Endothelial cell (in vitro differentiated cells): ENCODE measurements at regions not wholly inside any gene's neighbourhood (a gene's known extent, or its start where the extent isn't known, plus 50 kb on each side); places are given as distances from the start of the nearest gene placed in this dataset.

ENCODE experiments used
- DNase-seq: peaks from one replicate; pipeline ENCODE4 v3.0.0; 2021; ENCODE audit warnings: low spot score
- H3K27ac Mint-ChIP-seq: one replicate; pipeline ENCODE4 v1.8.0; 2021; ENCODE audit warnings: mixed read lengths, inconsistent platforms; ENCODE audit not compliant: unreplicated experiment
- H3K27me3 Mint-ChIP-seq: one replicate; pipeline ENCODE4 v1.8.0; 2021; ENCODE audit warnings: mild to moderate bottlenecking, moderate library complexity, mixed read lengths, inconsistent platforms; ENCODE audit not compliant: unreplicated experiment
- H3K36me3 Mint-ChIP-seq: one replicate; pipeline ENCODE4 v1.8.0; 2021; ENCODE audit warnings: mild to moderate bottlenecking, low read depth, mixed read lengths, inconsistent platforms; ENCODE audit not compliant: unreplicated experiment
- H3K4me1 Mint-ChIP-seq: one replicate; pipeline ENCODE4 v1.8.0; 2021; ENCODE audit warnings: mild to moderate bottlenecking, mixed read lengths, inconsistent platforms; ENCODE audit not compliant: unreplicated experiment
- H3K4me3 Mint-ChIP-seq: one replicate; pipeline ENCODE4 v1.8.0; 2021; ENCODE audit warnings: mild to moderate bottlenecking, mixed read lengths, inconsistent platforms; ENCODE audit not compliant: unreplicated experiment
- H3K9me3 Mint-ChIP-seq: one replicate; pipeline ENCODE4 v1.8.0; 2021; ENCODE audit warnings: mixed read lengths, inconsistent platforms; ENCODE audit not compliant: unreplicated experiment
- TF ChIP-seq, protein P1 (sequence below): fragments of 200-600 bp; sonication (generic); IDR thresholded peaks from one replicate; pipeline ENCODE4 v1.5.0; 2021; ENCODE audit warnings: antibody characterized with exemption; ENCODE audit not compliant: unreplicated experiment

DNA sequence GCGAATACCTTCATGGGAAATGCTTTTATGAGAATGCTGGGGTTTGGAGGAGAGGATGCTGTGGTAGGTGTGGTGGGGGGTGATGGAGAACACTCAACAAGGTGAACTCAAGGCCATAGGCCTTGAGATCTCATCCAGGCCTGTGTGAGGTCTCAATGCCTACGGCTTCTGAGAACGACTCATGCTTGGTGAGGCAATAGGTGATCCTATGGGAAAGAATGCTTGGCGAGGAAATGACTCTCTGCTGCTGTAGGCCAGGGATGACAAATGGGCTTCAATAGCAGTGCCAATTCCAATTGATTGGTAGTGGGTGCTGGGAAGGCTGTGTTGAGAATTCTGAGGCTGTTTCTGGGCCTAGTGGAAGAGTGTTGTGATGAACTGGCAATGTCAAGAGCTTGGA, 280.2 kb upstream of the CLINT1 start:
- peaks cover 2% of the 10 kb centered on the region for H3K27me3 Mint-ChIP-seq
- H3K36me3 Mint-ChIP-seq = no peaks in the 10 kb centered on the region
- H3K4me1 Mint-ChIP-seq = no peaks in the 10 kb centered on the region
- H3K4me3 Mint-ChIP-seq = no peak overlapping the region
- TF ChIP-seq, protein P1, sequence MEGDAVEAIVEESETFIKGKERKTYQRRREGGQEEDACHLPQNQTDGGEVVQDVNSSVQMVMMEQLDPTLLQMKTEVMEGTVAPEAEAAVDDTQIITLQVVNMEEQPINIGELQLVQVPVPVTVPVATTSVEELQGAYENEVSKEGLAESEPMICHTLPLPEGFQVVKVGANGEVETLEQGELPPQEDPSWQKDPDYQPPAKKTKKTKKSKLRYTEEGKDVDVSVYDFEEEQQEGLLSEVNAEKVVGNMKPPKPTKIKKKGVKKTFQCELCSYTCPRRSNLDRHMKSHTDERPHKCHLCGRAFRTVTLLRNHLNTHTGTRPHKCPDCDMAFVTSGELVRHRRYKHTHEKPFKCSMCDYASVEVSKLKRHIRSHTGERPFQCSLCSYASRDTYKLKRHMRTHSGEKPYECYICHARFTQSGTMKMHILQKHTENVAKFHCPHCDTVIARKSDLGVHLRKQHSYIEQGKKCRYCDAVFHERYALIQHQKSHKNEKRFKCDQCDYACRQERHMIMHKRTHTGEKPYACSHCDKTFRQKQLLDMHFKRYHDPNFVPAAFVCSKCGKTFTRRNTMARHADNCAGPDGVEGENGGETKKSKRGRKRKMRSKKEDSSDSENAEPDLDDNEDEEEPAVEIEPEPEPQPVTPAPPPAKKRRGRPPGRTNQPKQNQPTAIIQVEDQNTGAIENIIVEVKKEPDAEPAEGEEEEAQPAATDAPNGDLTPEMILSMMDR = no peak
- H3K27ac Mint-ChIP-seq = peak overlapping the region; percentile 5
- H3K9me3 Mint-ChIP-seq = no peaks in the 10 kb centered on the region
- DNase-seq = no peak

DNA sequence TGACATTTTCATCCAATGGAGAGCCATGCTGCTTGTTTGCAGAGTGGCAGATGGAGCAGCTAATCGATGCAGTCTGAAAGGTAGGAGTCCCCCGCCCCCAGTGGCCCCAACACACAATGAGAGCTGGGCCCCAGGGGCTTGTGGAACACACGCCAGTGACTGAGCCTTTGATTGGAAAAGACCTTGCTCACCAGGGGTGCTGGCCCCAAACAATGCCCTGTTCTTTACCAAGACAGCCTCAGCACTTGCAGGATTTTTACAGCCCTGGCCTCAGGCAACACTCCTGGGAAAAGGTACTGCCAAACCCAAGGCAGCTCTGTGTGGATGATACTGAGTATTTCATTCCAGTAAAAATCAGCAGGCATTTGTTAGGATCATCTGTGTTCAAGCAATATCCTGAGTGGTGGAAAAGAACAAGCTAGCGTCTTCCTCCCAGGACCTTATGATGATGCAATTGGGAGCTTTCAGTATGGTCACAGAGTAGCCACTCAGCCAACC, 276.8 kb upstream of the CLINT1 start:
- H3K36me3 Mint-ChIP-seq = no peaks in the 10 kb centered on the region
- no peak for DNase-seq
- no peaks in the 10 kb centered on the region for H3K4me1 Mint-ChIP-seq
- H3K27me3 Mint-ChIP-seq = peaks cover 4% of the 10 kb centered on the region
- no peak overlapping the region for H3K4me3 Mint-ChIP-seq
- no peak overlapping the region for H3K27ac Mint-ChIP-seq
- H3K9me3 Mint-ChIP-seq = no peaks in the 10 kb centered on the region
- TF ChIP-seq, protein P1 = no peak

DNA sequence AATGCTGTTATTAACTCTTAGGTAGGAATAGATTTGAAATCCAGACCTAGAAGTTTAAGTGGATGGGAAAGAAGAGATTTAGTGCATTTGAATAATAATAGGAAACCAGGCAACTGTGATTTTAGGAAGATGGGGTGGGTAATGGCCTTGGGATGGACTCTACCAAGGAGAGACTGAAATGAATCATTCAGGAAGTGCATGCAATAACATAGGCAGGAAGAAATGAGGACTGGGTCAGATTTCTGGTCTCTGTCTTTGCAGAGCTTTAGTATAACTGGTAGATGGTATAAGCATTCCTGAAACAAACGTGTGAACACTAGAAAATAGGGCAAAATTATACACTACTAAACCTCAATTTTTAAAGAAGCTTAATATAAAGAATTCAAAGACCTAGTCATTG, 274.4 kb upstream of the CLINT1 start:
- H3K27ac Mint-ChIP-seq = no peak overlapping the region
- TF ChIP-seq, protein P1 = no peak
- H3K36me3 Mint-ChIP-seq = no peaks in the 10 kb centered on the region
- no peak for DNase-seq
- H3K27me3 Mint-ChIP-seq = peaks cover 1% of the 10 kb centered on the region
- peaks cover 10% of the 10 kb centered on the region for H3K4me1 Mint-ChIP-seq
- no peaks in the 10 kb centered on the region for H3K9me3 Mint-ChIP-seq
- H3K4me3 Mint-ChIP-seq = no peak overlapping the region

DNA sequence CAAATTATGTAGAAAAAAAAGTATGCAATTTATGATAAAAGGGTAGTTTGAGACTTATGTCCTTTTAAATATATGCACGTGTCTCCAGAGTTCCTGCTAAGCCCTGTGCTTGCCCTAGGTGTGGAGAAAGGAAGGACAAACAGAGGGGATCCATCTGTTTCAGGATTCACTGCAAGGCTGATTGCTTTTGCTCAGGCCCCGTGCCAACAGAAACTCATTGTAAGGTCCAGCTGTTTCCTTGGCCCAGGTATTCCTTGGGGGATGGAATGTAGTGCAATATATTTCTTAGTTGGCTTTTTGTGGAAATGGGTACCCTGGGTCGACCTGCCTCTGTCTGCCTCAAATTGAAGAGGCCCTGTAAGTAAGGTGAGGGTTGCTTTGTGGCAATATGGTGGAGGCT, 268.6 kb upstream of the CLINT1 start:
- no peak overlapping the region for H3K27ac Mint-ChIP-seq

More for the DNA sequence above, 268.6 kb upstream of the CLINT1 start:
- peaks cover 23% of the 10 kb centered on the region for H3K4me1 Mint-ChIP-seq
- DNase-seq = no peak
- no peak overlapping the region for H3K4me3 Mint-ChIP-seq
- peaks cover 1% of the 10 kb centered on the region for H3K27me3 Mint-ChIP-seq
- TF ChIP-seq, protein P1 = no peak
- H3K36me3 Mint-ChIP-seq = no peaks in the 10 kb centered on the region
- H3K9me3 Mint-ChIP-seq = no peaks in the 10 kb centered on the region
